H1 (cell line): ENCODE measurements at regions not wholly inside any gene's neighbourhood (a gene's known extent, or its start where the extent isn't known, plus 50 kb on each side); places are given as distances from the start of the nearest gene placed in this dataset.

ENCODE experiments used
- POLR2A ChIP-seq, 2 experiments: IDR thresholded peaks; 1 replicate in 1 of 2; 2 replicates in 1 of 2; pipeline ENCODE4 v1.6.1; 2011; ENCODE audit warnings: low read depth in 2 of 2, low read length in 2 of 2, mild to moderate bottlenecking in 2 of 2; ENCODE audit errors: control extremely low read depth in 1 of 2
- TEAD4 ChIP-seq: IDR thresholded peaks from 2 replicates; pipeline ENCODE4 v1.6.1; 2012; ENCODE audit warnings: low read depth, low read length, inconsistent platforms, mixed read lengths

DNA sequence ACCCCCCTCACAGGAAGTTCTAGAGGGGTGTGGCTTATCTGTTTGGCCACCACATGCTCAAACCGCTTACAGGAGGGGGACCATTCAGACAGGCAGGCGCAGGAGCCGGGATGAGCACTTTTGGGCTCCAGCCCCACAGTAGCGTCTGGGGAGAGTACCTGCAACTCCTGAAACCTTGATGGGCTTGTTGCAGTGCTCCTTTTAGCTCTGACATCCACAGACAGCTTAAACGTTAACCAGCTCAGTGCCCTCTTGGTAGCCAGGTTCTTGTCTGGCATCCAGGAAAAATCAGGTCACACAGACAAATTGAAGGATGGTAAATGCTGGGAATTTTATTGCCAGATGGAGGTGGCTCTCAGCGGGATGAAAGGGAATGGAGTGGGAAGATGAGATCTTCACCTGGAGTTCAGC, 326.3 kb downstream of the ETS1 start (continued):
- TF ChIP-seq TEAD4 (no peak), POLR2A (IDR thresholded peaks at IDR 0.05; ENCODE audit: control extremely low read depth in 1 of 2, low read depth in 2 of 2, low read length in 2 of 2) (no peak)
